Astrocyte of the cerebellum (primary cell): ENCODE measurements at regions not wholly inside any gene's neighbourhood (a gene's known extent, or its start where the extent isn't known, plus 50 kb on each side); places are given as distances from the start of the nearest gene placed in this dataset.

ENCODE experiments used
- DNase-seq: peaks from one replicate; pipeline ENCODE4 v3.0.0-alpha.2; 2011; ENCODE audit warnings: low read depth
- H3K4me3 ChIP-seq: 2 replicates; pipeline ENCODE4 v1.5.1; 2011; ENCODE audit warnings: mild to moderate bottlenecking, low read depth, low read length, moderate library complexity
- CTCF ChIP-seq: IDR thresholded peaks from 2 replicates; pipeline ENCODE4 v1.5.1; 2012; ENCODE audit warnings: low read length, low read depth, moderate library complexity, mild to moderate bottlenecking; ENCODE audit errors: missing control alignments
- in situ Hi-C: cut with HindIII; loops from 2 replicates; pipeline ENCODE4 v1.10.0; 2017; ENCODE audit warnings: low sequenced_read_pairs

- no peak for DNase-seq
- in situ Hi-C loops, result no loop called here
- TF ChIP-seq CTCF, result no peak
- H3K4me3 ChIP-seq, result no peak overlapping the region
Measured at GRCh38 chr5:56413546-56413945, 180.4 kb upstream of the ANKRD55 start.

GRCh38 chr5:56412601-56413379 lies 179.7 kb upstream of the ANKRD55 start:
- no peak for DNase-seq
- in situ Hi-C loops, result no loop called here
- no peak for TF ChIP-seq CTCF

GRCh38 chr5:56410696-56411095 lies 177.6 kb upstream of the ANKRD55 start:
- no peak for DNase-seq
- no peak overlapping the region for H3K4me3 ChIP-seq
- in situ Hi-C loops, result no loop called here
- no peak for TF ChIP-seq CTCF

More at GRCh38 chr5:56412601-56413379, 179.7 kb upstream of the ANKRD55 start:
- H3K4me3 ChIP-seq, result no peak overlapping the region

- TF ChIP-seq CTCF, result no peak
- in situ Hi-C loops, result no loop called here
- peak; percentile 20 for DNase-seq
- H3K4me3 ChIP-seq, result no peak overlapping the region
Measured at GRCh38 chr5:56409331-56410190, 176.4 kb upstream of the ANKRD55 start.

- H3K4me3 ChIP-seq, result no peak overlapping the region
- in situ Hi-C loops, result no loop called here
- no peak for TF ChIP-seq CTCF
- no peak for DNase-seq
Measured at GRCh38 chr5:56406838-56407237, 173.7 kb upstream of the ANKRD55 start.

- no peak overlapping the region for H3K4me3 ChIP-seq
- no peak for DNase-seq
- in situ Hi-C loops, result no loop called here
- TF ChIP-seq CTCF, result no peak
Measured at GRCh38 chr5:56406221-56406620, 173.1 kb upstream of the ANKRD55 start.
